Fibroblast of lung (primary cell): ENCODE measurements at regions not wholly inside any gene's neighbourhood (a gene's known extent, or its start where the extent isn't known, plus 50 kb on each side); places are given as distances from the start of the nearest gene placed in this dataset.
"Not testable (repeated sequence)": the region's sequence is repeated elsewhere in the genome, so short reads cannot be mapped to it uniquely, and the experiment has no call there.

Experiments used
- EZH2 ChIP-seq: IDR thresholded peaks from 2 replicates; pipeline ENCODE4 v1.5.1; 2012; ENCODE audit warnings: low read length, control low read depth, mild to moderate bottlenecking; ENCODE audit errors: missing control alignments
- TF ChIP-seq, protein P1 (sequence below), 2 donors: IDR thresholded peaks in 1 of 2; conservative IDR thresholded peaks in 1 of 2; 1 replicate in 1 of 2; 2 replicates in 1 of 2; pipeline ENCODE4 v1.5.1; 2011 to 2012; ENCODE audit warnings: low read length in 2 of 2, control low read depth in 1 of 2, inconsistent platforms in 1 of 2, low read depth in 1 of 2, mild to moderate bottlenecking in 1 of 2

DNA sequence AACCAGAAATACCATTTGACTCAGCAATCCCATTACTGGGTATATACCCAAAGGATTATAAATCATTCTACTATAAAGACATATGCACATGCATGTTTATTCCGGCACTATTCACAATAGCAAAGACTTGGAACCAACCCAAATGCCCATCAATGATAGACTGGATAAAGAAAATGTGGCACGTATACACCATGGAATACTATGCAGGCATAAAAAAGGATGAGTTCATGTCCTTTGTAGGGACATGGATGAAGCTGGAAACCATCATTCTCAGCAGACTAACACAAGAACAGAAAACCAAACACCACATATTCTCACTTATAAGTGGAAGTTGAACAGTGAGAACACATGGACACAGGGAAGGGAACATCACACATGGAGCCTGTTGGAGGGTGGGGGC is 158.2 kb downstream of the GXYLT1 start:
- TF ChIP-seq, protein P1, sequence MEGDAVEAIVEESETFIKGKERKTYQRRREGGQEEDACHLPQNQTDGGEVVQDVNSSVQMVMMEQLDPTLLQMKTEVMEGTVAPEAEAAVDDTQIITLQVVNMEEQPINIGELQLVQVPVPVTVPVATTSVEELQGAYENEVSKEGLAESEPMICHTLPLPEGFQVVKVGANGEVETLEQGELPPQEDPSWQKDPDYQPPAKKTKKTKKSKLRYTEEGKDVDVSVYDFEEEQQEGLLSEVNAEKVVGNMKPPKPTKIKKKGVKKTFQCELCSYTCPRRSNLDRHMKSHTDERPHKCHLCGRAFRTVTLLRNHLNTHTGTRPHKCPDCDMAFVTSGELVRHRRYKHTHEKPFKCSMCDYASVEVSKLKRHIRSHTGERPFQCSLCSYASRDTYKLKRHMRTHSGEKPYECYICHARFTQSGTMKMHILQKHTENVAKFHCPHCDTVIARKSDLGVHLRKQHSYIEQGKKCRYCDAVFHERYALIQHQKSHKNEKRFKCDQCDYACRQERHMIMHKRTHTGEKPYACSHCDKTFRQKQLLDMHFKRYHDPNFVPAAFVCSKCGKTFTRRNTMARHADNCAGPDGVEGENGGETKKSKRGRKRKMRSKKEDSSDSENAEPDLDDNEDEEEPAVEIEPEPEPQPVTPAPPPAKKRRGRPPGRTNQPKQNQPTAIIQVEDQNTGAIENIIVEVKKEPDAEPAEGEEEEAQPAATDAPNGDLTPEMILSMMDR (conservative IDR thresholded peaks at IDR 0.05 in 1 of 2, IDR thresholded peaks at IDR 0.05 in 1 of 2; ENCODE audit: low read depth in 1 of 2, low read length in 2 of 2): not testable (repeated sequence)
- not testable (repeated sequence) for TF ChIP-seq EZH2
